CD14-positive monocyte (primary cell): ENCODE measurements at regions not wholly inside any gene's neighbourhood (a gene's known extent, or its start where the extent isn't known, plus 50 kb on each side); places are given as distances from the start of the nearest gene placed in this dataset.

Source experiments
- DNase-seq, 3 donors: peaks; one replicate each; pipeline ENCODE4 v3.0.0-alpha.2; 2011 to 2022
- H2AFZ ChIP-seq: 2 replicates; pipeline ENCODE4 v1.6.0; 2012; ENCODE audit warnings: mild to moderate bottlenecking, low read depth, low read length, inconsistent platforms; ENCODE audit not compliant: insufficient read depth, poor library complexity, severe bottlenecking
- H3K27ac ChIP-seq, 2 donors: 1 replicate in 1 of 2; 2 replicates in 1 of 2; pipeline ENCODE4 v1.5.1; 2012 to 2013; ENCODE audit warnings: low read length in 2 of 2, control low read depth in 1 of 2, inconsistent platforms in 1 of 2, low read depth in 1 of 2, mild to moderate bottlenecking in 1 of 2
- H3K27me3 ChIP-seq, 2 donors: one replicate each; pipeline versions ENCODE4 v1.6.0 to v1.6.1; 2011 to 2013; ENCODE audit warnings: low read length in 2 of 2; ENCODE audit not compliant: control insufficient read depth in 2 of 2, insufficient read depth in 2 of 2
- H3K36me3 ChIP-seq, 2 donors: replicated peaks in 1 of 2; 1 replicate in 1 of 2; 2 replicates in 1 of 2; pipeline versions ENCODE4 v1.5.1 to v1.6.1; 2012 to 2013; ENCODE audit warnings: low read length in 2 of 2, control low read depth in 1 of 2, inconsistent platforms in 1 of 2, mild to moderate bottlenecking in 1 of 2; ENCODE audit not compliant: insufficient read depth in 2 of 2, control insufficient read depth in 1 of 2
- H3K4me1 ChIP-seq, 2 donors: 1 replicate in 1 of 2; 2 replicates in 1 of 2; pipeline versions ENCODE4 v1.5.1 to v1.6.1; 2012 to 2013; ENCODE audit warnings: low read length in 2 of 2, control low read depth in 1 of 2, inconsistent platforms in 1 of 2, mild to moderate bottlenecking in 1 of 2, moderate library complexity in 1 of 2; ENCODE audit not compliant: insufficient read depth in 2 of 2, control insufficient read depth in 1 of 2
- H3K4me2 ChIP-seq: replicated peaks from 2 replicates; pipeline ENCODE3; 2012; ENCODE audit warnings: low read length, moderate library complexity, mild to moderate bottlenecking; ENCODE audit not compliant: poor library complexity, severe bottlenecking; ENCODE audit errors: extremely low read depth
- H3K4me3 ChIP-seq, 3 experiments: fragments of 200-600 bp in 1 of 3; sonication (generic) in 1 of 3; replicated peaks in 1 of 3; 1 replicate in 2 of 3; 2 replicates in 1 of 3; pipeline ENCODE4 v1.5.1; 2011 to 2013; ENCODE audit warnings: low read length in 3 of 3, mild to moderate bottlenecking in 3 of 3, control low read depth in 2 of 3, low read depth in 2 of 3, inconsistent platforms in 1 of 3, moderate library complexity in 1 of 3
- H3K79me2 ChIP-seq: 2 replicates; pipeline ENCODE4 v1.6.0; 2012; ENCODE audit warnings: mild to moderate bottlenecking, control low read depth, inconsistent platforms, low read length, moderate library complexity; ENCODE audit not compliant: insufficient read depth
- H3K9ac ChIP-seq: 2 replicates; pipeline ENCODE4 v1.6.0; 2017; ENCODE audit warnings: low read length, mild to moderate bottlenecking; ENCODE audit not compliant: insufficient read depth, poor library complexity, severe bottlenecking
- H3K9me3 ChIP-seq, 2 donors: replicated peaks in 1 of 2; 1 replicate in 1 of 2; 2 replicates in 1 of 2; pipeline versions ENCODE4 v1.5.1 to v1.6.1; 2012 to 2013; ENCODE audit warnings: low read length in 2 of 2, control low read depth in 1 of 2; ENCODE audit not compliant: control insufficient read depth in 1 of 2, insufficient read depth in 1 of 2
- H4K20me1 ChIP-seq: 2 replicates; pipeline ENCODE4 v1.6.0; 2012; ENCODE audit warnings: mild to moderate bottlenecking, low read length, control low read depth, moderate library complexity; ENCODE audit not compliant: insufficient read depth
- H3K27ac Mint-ChIP-seq, 7 donors: one replicate each; pipeline ENCODE4 v1.8.0; 2020; ENCODE audit warnings: mild to moderate bottlenecking in 7 of 7, mixed read lengths in 7 of 7, moderate library complexity in 6 of 7, inconsistent platforms in 2 of 7
- H3K27me3 Mint-ChIP-seq, 3 donors: one replicate each; pipeline ENCODE4 v1.8.0; 2021 to 2022; ENCODE audit warnings: low read depth in 3 of 3, mild to moderate bottlenecking in 3 of 3, mixed read lengths in 3 of 3, moderate library complexity in 3 of 3, inconsistent platforms in 1 of 3
- H3K36me3 Mint-ChIP-seq, 2 donors: one replicate each; pipeline ENCODE4 v1.8.0; 2020; ENCODE audit warnings: mixed read lengths in 2 of 2, inconsistent platforms in 1 of 2, mild to moderate bottlenecking in 1 of 2
- H3K4me1 Mint-ChIP-seq: one replicate; pipeline ENCODE4 v1.8.0; 2020; ENCODE audit warnings: mild to moderate bottlenecking, mixed read lengths
- H3K4me3 Mint-ChIP-seq, 2 donors: one replicate each; pipeline ENCODE4 v1.8.0; 2020; ENCODE audit warnings: mild to moderate bottlenecking in 2 of 2, mixed read lengths in 2 of 2, moderate library complexity in 1 of 2
- H3K9me3 Mint-ChIP-seq, 7 donors: one replicate each; pipeline ENCODE4 v1.8.0; 2020 to 2022; ENCODE audit warnings: mixed read lengths in 7 of 7, mild to moderate bottlenecking in 6 of 7, moderate library complexity in 6 of 7, inconsistent platforms in 2 of 7
- WGBS: methylation state at CpG from one replicate; pipeline ENCODE4 v1.1.5; 2013; ENCODE audit warnings: missing lambda C conversion rate; ENCODE audit not compliant: insufficient coverage; 5-methylcytosine and 5-hydroxymethylcytosine counted together
- intact Hi-C, 2 donors: fragments of 100-400 bp; cut with micrococcal nuclease; formaldehyde crosslinking; loops; one replicate each; pipeline versions ENCODE4 v1.15.0 to v1.15.1; 2023
- TF ChIP-seq, protein P1 (sequence below): fragments of 200-600 bp; IDR thresholded peaks from one replicate; pipeline ENCODE4 v1.8.0; 2022; ENCODE audit warnings: antibody characterized with exemption, mild to moderate bottlenecking

DNA sequence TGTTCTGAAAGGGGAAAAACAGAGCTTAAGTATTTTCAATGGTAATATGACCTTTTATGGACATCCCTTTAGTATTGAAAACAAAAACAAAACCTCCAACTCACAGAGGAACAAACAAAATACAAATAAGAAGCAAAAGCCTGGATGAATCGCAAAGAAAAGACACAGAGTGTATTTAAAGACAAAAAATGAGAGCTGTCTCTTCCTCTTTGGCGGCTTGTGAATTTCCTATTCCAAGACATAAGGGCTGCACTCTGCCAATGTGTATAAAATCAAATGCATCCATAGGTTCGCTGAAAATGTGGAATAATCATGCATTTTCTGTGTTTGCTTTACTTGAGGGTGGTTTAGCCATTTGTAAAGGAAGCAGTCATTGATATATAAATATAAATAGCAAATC is 739.3 kb upstream of the ZNF608 start:
- Mint-ChIP-seq H3K4me3 (no peak overlapping the region), H3K27me3 (peaks cover 0 to 2% (median 0%) of the 10 kb centered on the region in 3 donors), H3K9me3 (peaks cover 0 to 3% (median 0%) of the 10 kb centered on the region in 7 donors), H3K4me1 (peaks cover 7% of the 10 kb centered on the region), H3K36me3 (no peaks in the 10 kb centered on the region), H3K27ac (no peak overlapping the region)
- no CpG with 5 or more reads among the region's 3 CpGs for WGBS
- no peak for DNase-seq
- H3K27ac ChIP-seq, result no peak overlapping the region
- H4K20me1 ChIP-seq, result no peaks in the 10 kb centered on the region
- H3K9me3 ChIP-seq, result no peaks in the 10 kb centered on the region
- H3K4me1 ChIP-seq, result no peaks in the 10 kb centered on the region
- no peaks in the 10 kb centered on the region for H3K79me2 ChIP-seq
- H3K27me3 ChIP-seq, result no peaks in the 10 kb centered on the region
- no peak overlapping the region for H3K9ac ChIP-seq
- no peaks in the 10 kb centered on the region for H3K36me3 ChIP-seq
- H3K4me3 ChIP-seq, result no peak overlapping the region
- TF ChIP-seq, protein P1, sequence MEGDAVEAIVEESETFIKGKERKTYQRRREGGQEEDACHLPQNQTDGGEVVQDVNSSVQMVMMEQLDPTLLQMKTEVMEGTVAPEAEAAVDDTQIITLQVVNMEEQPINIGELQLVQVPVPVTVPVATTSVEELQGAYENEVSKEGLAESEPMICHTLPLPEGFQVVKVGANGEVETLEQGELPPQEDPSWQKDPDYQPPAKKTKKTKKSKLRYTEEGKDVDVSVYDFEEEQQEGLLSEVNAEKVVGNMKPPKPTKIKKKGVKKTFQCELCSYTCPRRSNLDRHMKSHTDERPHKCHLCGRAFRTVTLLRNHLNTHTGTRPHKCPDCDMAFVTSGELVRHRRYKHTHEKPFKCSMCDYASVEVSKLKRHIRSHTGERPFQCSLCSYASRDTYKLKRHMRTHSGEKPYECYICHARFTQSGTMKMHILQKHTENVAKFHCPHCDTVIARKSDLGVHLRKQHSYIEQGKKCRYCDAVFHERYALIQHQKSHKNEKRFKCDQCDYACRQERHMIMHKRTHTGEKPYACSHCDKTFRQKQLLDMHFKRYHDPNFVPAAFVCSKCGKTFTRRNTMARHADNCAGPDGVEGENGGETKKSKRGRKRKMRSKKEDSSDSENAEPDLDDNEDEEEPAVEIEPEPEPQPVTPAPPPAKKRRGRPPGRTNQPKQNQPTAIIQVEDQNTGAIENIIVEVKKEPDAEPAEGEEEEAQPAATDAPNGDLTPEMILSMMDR, result no peak
- intact Hi-C loops, result no loop called here
- H2AFZ ChIP-seq, result no peak overlapping the region
- no peak overlapping the region for H3K4me2 ChIP-seq

GRCh38 chr5:125486634-125487033 is 740.2 kb upstream of the ZNF608 start:
- peaks cover 0 to 3% (median 0%) of the 10 kb centered on the region in 7 donors for H3K9me3 Mint-ChIP-seq
- Histone ChIP-seq H3K4me3 (no peak overlapping the region), H3K27me3 (no peaks in the 10 kb centered on the region), H3K4me2 (no peak overlapping the region), H3K79me2 (no peaks in the 10 kb centered on the region), H4K20me1 (no peaks in the 10 kb centered on the region), H2AFZ (no peak overlapping the region), H3K36me3 (no peaks in the 10 kb centered on the region), H3K27ac (no peak overlapping the region), H3K9ac (no peak overlapping the region), H3K9me3 (no peaks in the 10 kb centered on the region), H3K4me1 (no peaks in the 10 kb centered on the region)
- TF ChIP-seq, protein P1, result no peak
- intact Hi-C loops, result no loop called here
- no peak overlapping the region for H3K27ac Mint-ChIP-seq
- H3K27me3 Mint-ChIP-seq, result peaks cover 0 to 2% (median 0%) of the 10 kb centered on the region in 3 donors
- no peak overlapping the region for H3K4me3 Mint-ChIP-seq
- WGBS, result 100% methylated on average over 1 of the region's 2 CpGs
- no peak for DNase-seq
- no peaks in the 10 kb centered on the region for H3K36me3 Mint-ChIP-seq
- peaks cover 7% of the 10 kb centered on the region for H3K4me1 Mint-ChIP-seq
